ENCODE measurements at regions not wholly inside any gene's neighbourhood (a gene's known extent, or its start where the extent isn't known, plus 50 kb on each side); places are given as distances from the start of the nearest gene placed in this dataset.
A peak's percentile ranks its signal among the peaks of the same experiment; 100 is the strongest.

DNA sequence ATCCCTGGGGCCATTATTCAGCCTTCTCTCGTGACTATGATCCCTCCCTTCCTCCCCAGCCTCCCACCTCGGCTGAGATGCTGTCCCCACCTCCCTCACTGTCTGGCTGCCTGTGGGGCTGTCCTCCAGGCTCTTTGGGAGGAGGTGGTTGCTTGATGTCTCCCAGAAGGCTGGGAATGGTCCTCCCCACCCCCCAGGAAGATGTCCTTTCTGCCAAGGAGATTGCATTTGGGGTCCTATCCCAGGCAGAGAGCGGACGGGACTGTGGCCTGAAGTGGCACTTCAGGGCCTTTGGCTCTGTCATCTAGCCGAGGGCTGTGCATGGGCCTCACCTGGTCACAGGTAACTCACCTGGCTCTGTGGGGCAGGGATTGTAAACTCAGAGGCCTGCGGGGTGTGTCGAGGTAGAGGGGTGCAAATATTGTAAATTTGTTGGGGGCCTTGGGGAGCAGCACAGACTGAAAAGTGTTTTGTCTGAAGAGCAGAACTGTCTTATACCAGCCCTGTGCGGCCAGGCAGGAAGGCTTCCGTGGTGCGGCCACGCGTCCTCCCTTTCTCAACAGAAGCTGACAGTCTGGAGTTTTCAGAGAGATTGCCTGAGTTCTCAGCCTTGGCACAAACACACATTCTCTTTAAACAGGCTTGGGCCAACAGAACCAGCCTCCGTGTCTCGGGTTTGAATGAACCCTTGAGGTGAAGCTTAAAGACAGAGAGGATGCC lies 177.9 kb downstream of the SEC14L1 start:
- peaks cover under 1% of the 10 kb centered on the region for H3K9me1 ChIP-seq (ENCODE audit: control insufficient read depth, insufficient read depth, low read length)
- peak overlapping the region; percentile 89 for H2AFZ ChIP-seq (ENCODE audit: low read depth, low read length)
- peak overlapping the region; percentile 89 for H3K4me2 ChIP-seq (ENCODE audit: insufficient read depth, low read length)
- FAIRE-seq (no peak), ATAC-seq (no peak), DNase-seq (ENCODE audit: extremely low read depth in 1 of 4, low spot score in 3 of 4) (peak in 1 of 4 experiments; percentile 43)
- H3K4me3 ChIP-seq = peak overlapping the region; percentile 65; the same call in 1 of the 2 replicates
- ChIA-PET CTCF (ENCODE audit: low intra/inter-chr PET ratio) (no interaction called here), POLR2A (interaction anchor here (0.6 kb wide), 1 partner anchor 136 kb away, joined by 3 read pairs; no protein-coding TSS in a partner anchor)
- H3K9me3 ChIP-seq (replicated peaks; ENCODE audit: control insufficient read depth, insufficient read depth, low read depth, low read length) = no peaks in the 10 kb centered on the region
- peaks cover 24 to 64% of the 10 kb centered on the region in 2 experiments for H3K4me1 ChIP-seq (replicated peaks in 1 of 2; ENCODE audit: control insufficient read depth in 2 of 2, insufficient read depth in 2 of 2, low read length in 2 of 2)
- peak overlapping the region; percentile 90 to 96 for H3K9ac ChIP-seq (ENCODE audit: insufficient read depth in 1 of 2, low read depth in 2 of 2, low read length in 2 of 2)
- 42% methylated on average over 13 of the region's 14 CpGs for WGBS (ENCODE audit: insufficient coverage, low coverage, missing lambda C conversion rate)
- H3K36me3 ChIP-seq (ENCODE audit: control insufficient read depth, insufficient read depth, low read length) = no peaks in the 10 kb centered on the region; the same call in 2 of the 3 replicates
- in situ Hi-C loops (cut with MboI) = no loop called here
- BruUV-seq (replicated peaks) = TSS peak; percentile 72
- H4K20me1 ChIP-seq (replicated peaks; ENCODE audit: control insufficient read depth, insufficient read depth, low read length) = peaks cover 4% of the 10 kb centered on the region; the same call in 1 of the 2 replicates
- TF ChIP-seq ZNF12 (CRISPR knock-in tag; IDR thresholded peaks at IDR 0.05) (no peak), PYGO2 (tag; IDR thresholded peaks at IDR 0.05) (0 out of 2 replicates have a peak, but pooled peaks have one; percentile 4), ZNF263 (CRISPR knock-in tag; IDR thresholded peaks at IDR 0.05; ENCODE audit: borderline replicate concordance) (peak; percentile 66; the same call in 1 of the 2 replicates), ZEB2 (IDR thresholded peaks at IDR 0.05) (peak; percentile 72)
- H3K79me2 ChIP-seq (ENCODE audit: control insufficient read depth, insufficient read depth, low read length) = peaks cover 43% of the 10 kb centered on the region
- H3K27ac ChIP-seq (ENCODE audit: extremely low read depth, low read depth, low read length) = peak overlapping the region; percentile 84
- intact Hi-C loops (cut with micrococcal nuclease) = no loop called here
- H3K27me3 ChIP-seq (ENCODE audit: control insufficient read depth in 2 of 2, insufficient read depth in 2 of 2, low read length in 2 of 2) = no peaks in the 10 kb centered on the region
